ENCODE measurements at regions not wholly inside any gene's neighbourhood (a gene's known extent, or its start where the extent isn't known, plus 50 kb on each side); places are given as distances from the start of the nearest gene placed in this dataset.

DNA sequence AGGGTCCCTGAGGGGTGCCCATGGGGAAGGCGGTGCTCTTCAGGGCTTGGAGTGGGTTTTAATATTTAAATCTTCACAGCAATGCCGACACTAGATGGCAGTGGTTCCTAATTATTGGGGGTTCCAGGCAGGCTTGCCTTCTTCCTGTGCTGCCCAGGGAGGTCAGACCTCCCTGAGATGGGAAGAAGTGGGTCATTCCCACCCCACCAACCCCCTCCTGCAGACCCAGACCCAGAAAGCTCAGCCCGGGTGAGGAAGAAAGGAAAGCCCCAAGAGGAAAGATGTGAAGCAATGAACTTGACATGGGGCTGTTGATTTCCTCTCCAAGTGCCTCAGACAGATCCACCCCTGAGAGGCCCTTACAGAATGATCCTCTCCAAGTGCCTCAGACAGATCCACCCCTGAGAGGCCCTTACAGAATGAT is 85.1 kb upstream of the LANCL2 start:
- H3K36me3 Mint-ChIP-seq (ENCODE audit: low read depth) = no peaks in the 10 kb centered on the region
- H3K4me1 Mint-ChIP-seq = peaks cover 2% of the 10 kb centered on the region
- ATAC-seq = peak; percentile 79
- no peaks in the 10 kb centered on the region for H3K9me3 Mint-ChIP-seq
- DNase-seq = peak; percentile 69
- no peak overlapping the region for H3K27ac Mint-ChIP-seq
- no peaks in the 10 kb centered on the region for H3K27me3 Mint-ChIP-seq
- H3K4me3 Mint-ChIP-seq = no peak overlapping the region

DNA sequence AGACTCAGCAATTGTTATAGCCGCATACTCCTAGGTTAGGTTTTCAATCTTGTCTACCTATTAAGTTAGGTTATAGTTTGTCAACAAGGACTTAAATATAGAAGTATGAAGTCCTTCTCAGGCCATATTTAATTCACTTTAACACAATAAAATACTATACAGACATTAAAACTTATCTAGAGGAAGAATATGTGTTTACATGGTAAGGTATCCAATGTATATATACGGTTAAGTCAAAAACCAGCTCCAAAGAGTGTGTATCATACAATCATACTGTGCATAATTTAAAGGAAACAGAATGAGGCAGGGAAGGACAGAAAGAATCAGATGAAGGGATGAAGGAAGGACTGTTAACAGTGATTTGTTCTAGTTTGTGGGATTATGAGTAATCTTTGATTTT is 79.5 kb upstream of the LANCL2 start:
- ATAC-seq = no peak
- no peaks in the 10 kb centered on the region for H3K36me3 Mint-ChIP-seq (ENCODE audit: low read depth)
- no peaks in the 10 kb centered on the region for H3K4me1 Mint-ChIP-seq
- no peak for DNase-seq
- H3K27me3 Mint-ChIP-seq = peaks cover 7% of the 10 kb centered on the region
- H3K9me3 Mint-ChIP-seq = no peaks in the 10 kb centered on the region
- H3K4me3 Mint-ChIP-seq = no peak overlapping the region
- no peak overlapping the region for H3K27ac Mint-ChIP-seq

DNA sequence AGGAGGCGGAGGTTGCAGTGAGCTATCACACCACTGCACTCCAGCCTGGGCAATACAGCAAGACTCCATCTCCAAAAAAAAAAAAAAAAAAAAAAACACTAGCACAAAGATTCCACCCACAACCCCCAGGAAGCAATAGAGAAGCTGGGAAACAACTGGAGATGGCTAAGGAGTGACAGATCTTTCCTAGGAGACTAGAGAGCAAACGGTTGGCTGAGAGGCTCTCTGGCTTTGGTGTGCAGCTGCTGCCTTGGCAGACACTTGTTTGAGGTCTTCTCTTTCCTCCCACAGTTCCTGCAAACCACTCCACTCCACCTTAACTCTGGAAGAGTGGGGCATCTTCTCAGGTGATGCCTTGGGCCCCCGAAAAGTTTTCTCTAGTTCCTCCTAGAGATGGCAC is 78.5 kb upstream of the LANCL2 start:
- ATAC-seq = no peak
- no peak overlapping the region for H3K27ac Mint-ChIP-seq
- no peak overlapping the region for H3K4me3 Mint-ChIP-seq
- no peak for DNase-seq
- no peaks in the 10 kb centered on the region for H3K9me3 Mint-ChIP-seq
- no peaks in the 10 kb centered on the region for H3K4me1 Mint-ChIP-seq
- no peaks in the 10 kb centered on the region for H3K36me3 Mint-ChIP-seq (ENCODE audit: low read depth)
- peaks cover 11% of the 10 kb centered on the region for H3K27me3 Mint-ChIP-seq

DNA sequence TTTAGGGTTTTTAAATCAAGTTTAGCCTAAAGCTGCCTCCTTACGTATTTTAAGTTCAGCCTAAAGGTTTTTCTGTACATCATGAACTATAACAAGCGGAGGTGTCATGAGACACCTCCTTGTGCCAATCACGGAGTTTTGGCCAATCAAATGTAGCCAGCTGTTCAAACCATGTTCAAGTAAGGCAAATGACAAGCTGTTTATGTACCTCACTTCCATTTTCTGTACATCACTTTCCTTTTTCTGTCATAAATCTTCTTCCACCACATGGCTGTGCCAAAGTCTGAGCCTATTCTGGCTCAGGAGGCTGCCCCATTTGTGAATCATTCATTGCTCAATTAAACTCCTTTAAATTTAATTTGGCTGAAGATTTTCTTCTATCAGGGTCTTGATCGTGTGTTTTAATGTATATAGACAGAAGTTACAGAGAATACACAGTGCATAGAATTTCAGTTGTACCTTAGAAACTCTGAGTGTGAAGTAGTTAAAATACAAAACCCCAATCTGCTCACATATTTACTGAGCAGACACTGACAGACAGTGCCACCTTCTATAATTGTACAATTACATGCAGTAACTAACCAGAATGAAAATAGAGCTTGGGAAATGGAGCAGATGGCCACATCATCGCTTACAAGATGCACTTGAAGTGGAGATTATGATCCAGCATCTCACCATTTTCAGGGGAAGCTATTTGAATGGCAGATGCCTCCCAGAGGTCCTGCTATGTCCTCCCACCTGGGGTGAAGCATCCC is 76.9 kb upstream of the LANCL2 start:
- no peaks in the 10 kb centered on the region for H3K9me3 Mint-ChIP-seq
- H3K36me3 Mint-ChIP-seq (ENCODE audit: low read depth) = no peaks in the 10 kb centered on the region
- H3K4me1 Mint-ChIP-seq = no peaks in the 10 kb centered on the region
- DNase-seq (no peak), ATAC-seq (no peak)
- no peak overlapping the region for H3K4me3 Mint-ChIP-seq
- peaks cover 19% of the 10 kb centered on the region for H3K27me3 Mint-ChIP-seq
- H3K27ac Mint-ChIP-seq = no peak overlapping the region

DNA sequence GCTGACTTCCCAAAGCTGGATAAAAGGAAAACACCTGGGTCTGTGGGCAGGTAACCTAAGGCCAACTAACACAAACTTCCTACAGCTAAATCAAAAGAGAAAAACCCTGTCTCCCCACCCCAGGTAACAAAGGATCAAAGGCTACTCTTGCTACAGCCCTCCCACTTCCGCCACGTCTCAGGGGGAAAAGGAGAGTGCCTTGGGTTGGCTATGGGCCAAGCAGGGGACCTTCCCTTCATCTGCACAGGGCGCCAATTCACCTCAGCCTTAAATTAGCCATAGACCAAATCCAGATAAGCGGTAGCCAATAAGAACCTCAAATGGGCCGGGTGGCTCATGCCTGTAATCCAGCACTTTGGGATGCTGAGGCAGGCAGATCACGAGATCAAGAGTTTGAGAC is 69.1 kb upstream of the LANCL2 start:
- Mint-ChIP-seq H3K27me3 (peaks cover 20% of the 10 kb centered on the region), H3K4me3 (no peak overlapping the region), H3K9me3 (no peaks in the 10 kb centered on the region), H3K27ac (no peak overlapping the region), H3K4me1 (no peaks in the 10 kb centered on the region), H3K36me3 (ENCODE audit: low read depth) (no peaks in the 10 kb centered on the region)
- DNase-seq (no peak), ATAC-seq (no peak)

- Mint-ChIP-seq H3K36me3 (ENCODE audit: low read depth) (no peaks in the 10 kb centered on the region), H3K9me3 (no peaks in the 10 kb centered on the region)
These were observed 65.7 kb upstream of the LANCL2 start for GRCh38 chr7:55299273-55299967.

DNA sequence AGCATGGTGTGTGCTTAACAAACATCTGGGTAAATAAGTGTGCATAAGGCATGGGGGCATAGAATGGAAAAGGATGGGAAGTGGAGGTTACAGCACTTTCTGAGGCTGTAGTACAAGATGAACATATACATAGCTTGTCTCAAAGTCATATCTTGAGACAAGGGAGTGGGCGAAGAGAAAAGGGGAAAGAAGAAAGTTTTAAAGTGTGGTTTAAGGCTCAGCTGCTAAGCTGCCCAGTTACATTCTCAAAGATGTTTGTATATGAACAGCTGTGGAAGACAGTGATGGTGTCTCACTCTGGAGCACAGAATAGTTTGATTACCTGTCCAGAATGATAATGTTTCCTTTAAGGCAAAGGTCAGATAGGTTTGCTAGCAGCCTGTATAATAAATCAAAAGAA is 61.9 kb upstream of the LANCL2 start:
- ATAC-seq (no peak), DNase-seq (no peak)
- Mint-ChIP-seq H3K27ac (no peak overlapping the region), H3K4me3 (no peak overlapping the region), H3K27me3 (peaks cover 21% of the 10 kb centered on the region), H3K36me3 (ENCODE audit: low read depth) (no peaks in the 10 kb centered on the region), H3K4me1 (peaks cover 21% of the 10 kb centered on the region), H3K9me3 (no peaks in the 10 kb centered on the region)

More at GRCh38 chr7:55299273-55299967, 65.7 kb upstream of the LANCL2 start:
- no peak overlapping the region for H3K27ac Mint-ChIP-seq
- no peak for DNase-seq
- peaks cover 3% of the 10 kb centered on the region for H3K4me1 Mint-ChIP-seq
- H3K4me3 Mint-ChIP-seq = no peak overlapping the region
- H3K27me3 Mint-ChIP-seq = peaks cover 21% of the 10 kb centered on the region
- no peak for ATAC-seq

GRCh38 chr7:55304018-55304762 is 60.9 kb upstream of the LANCL2 start:
- no peaks in the 10 kb centered on the region for H3K9me3 Mint-ChIP-seq
- peaks cover 3% of the 10 kb centered on the region for H3K36me3 Mint-ChIP-seq (ENCODE audit: low read depth)
- H3K27ac Mint-ChIP-seq = no peak overlapping the region
- no peak overlapping the region for H3K4me3 Mint-ChIP-seq
- DNase-seq = no peak
- peaks cover 31% of the 10 kb centered on the region for H3K4me1 Mint-ChIP-seq
- peaks cover 24% of the 10 kb centered on the region for H3K27me3 Mint-ChIP-seq
- ATAC-seq = no peak

DNA sequence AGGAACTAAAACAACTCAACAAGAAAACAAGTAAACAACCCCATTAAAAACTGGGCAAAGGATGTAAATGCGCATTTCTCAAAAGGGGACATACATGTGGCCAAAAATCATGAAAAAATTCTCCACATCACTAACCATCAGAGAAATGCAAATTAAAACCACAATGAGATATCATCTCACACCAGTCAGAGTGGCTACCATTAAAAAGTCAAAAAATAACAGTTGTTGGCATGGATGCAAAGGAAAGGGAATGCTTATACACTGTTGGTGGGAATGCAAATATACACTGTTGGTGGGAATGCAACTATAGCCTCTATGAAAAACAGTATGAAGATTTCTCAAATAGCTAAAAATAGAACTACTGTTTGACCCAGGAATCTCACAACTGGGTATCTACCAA is 60.0 kb upstream of the LANCL2 start:
- Mint-ChIP-seq H3K4me1 (peaks cover 40% of the 10 kb centered on the region), H3K27ac (no peak overlapping the region), H3K36me3 (ENCODE audit: low read depth) (peaks cover 3% of the 10 kb centered on the region), H3K27me3 (peaks cover 24% of the 10 kb centered on the region), H3K9me3 (no peaks in the 10 kb centered on the region), H3K4me3 (no peak overlapping the region)
- ATAC-seq (no peak), DNase-seq (no peak)

DNA sequence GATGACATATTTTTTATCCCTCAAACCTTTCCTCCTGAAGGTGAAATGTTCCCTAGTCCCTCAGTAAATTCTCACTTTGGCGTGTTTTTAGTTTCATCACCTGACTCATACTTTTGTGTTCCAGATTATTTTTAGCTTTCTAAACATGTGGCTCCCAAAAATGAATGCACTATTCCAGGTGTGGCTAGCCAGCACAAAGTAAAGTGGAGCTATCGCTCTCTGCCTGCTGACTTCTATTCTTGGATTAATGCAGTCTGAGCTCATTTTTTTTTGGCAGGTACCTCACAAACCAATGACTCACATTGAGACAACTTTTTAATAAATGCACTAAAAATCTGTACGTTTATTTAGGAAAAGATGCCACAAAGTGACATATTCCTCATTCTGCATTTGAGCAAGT is 58.8 kb upstream of the LANCL2 start:
- H3K4me1 Mint-ChIP-seq = peaks cover 46% of the 10 kb centered on the region
- peaks cover 4% of the 10 kb centered on the region for H3K36me3 Mint-ChIP-seq (ENCODE audit: low read depth)
- H3K27me3 Mint-ChIP-seq = peaks cover 24% of the 10 kb centered on the region
- no peak for ATAC-seq
- H3K27ac Mint-ChIP-seq = no peak overlapping the region
- no peak for DNase-seq
- H3K9me3 Mint-ChIP-seq = no peaks in the 10 kb centered on the region
- no peak overlapping the region for H3K4me3 Mint-ChIP-seq

DNA sequence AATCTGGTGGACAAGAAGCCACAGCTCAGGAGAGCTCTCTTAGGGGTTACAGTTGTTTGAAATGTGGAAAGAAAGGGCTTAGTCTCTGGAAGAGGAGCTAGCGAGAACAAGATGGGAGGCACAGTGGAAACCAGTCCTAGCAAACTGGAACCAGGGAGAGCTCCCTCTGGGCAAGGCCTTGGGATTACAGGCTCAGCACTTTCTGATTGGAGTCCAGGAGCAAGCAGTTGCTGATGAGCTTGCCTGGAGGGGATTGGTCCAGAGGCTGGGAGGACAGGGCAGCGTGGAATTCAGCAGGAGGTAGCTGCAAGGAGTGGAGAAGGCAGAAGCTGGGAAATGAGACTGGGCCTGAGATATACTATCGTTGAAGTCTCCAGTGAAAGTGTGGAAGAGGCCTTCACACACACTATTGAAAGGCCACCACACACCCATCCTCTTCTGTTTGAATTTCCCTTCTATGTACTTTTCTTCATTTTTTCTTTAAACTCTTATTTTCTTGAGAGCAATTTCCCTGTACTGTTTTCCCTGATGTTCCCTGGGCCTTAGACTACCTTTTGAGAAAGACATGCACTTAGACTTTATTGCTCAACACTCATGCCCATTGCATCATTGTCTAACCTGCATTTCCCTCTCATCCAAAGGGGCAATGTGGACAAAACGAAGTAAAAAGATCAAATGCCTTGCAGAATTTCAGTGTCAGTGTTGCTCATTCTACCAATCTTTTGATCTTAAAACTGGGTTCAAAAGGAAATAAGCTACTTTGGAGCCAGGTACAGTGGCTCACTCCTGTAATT is 57.8 kb upstream of the LANCL2 start:
- Mint-ChIP-seq H3K27ac (no peak overlapping the region), H3K36me3 (ENCODE audit: low read depth) (peaks cover 4% of the 10 kb centered on the region), H3K9me3 (no peaks in the 10 kb centered on the region), H3K27me3 (peaks cover 19% of the 10 kb centered on the region), H3K4me3 (no peak overlapping the region), H3K4me1 (peaks cover 46% of the 10 kb centered on the region)
- no peak for ATAC-seq
- no peak for DNase-seq

GRCh38 chr7:55308186-55308929 is 56.8 kb upstream of the LANCL2 start:
- DNase-seq (no peak), ATAC-seq (no peak)
- Mint-ChIP-seq H3K27ac (peak overlapping the region; percentile 90), H3K4me1 (peaks cover 43% of the 10 kb centered on the region), H3K36me3 (ENCODE audit: low read depth) (peaks cover 4% of the 10 kb centered on the region), H3K4me3 (peak overlapping the region; percentile 58), H3K27me3 (peaks cover 18% of the 10 kb centered on the region), H3K9me3 (no peaks in the 10 kb centered on the region)

- Mint-ChIP-seq H3K4me1 (peaks cover 43% of the 10 kb centered on the region), H3K4me3 (peak overlapping the region; percentile 58), H3K27ac (peak overlapping the region; percentile 90), H3K36me3 (ENCODE audit: low read depth) (peaks cover 4% of the 10 kb centered on the region), H3K9me3 (no peaks in the 10 kb centered on the region), H3K27me3 (peaks cover 12% of the 10 kb centered on the region)
- ATAC-seq (peak; percentile 90), DNase-seq (peak; percentile 68)
These were observed 55.8 kb upstream of the LANCL2 start for GRCh38 chr7:55309040-55309991.
